ENCODE measurements at regions not wholly inside any gene's neighbourhood (a gene's known extent, or its start where the extent isn't known, plus 50 kb on each side); places are given as distances from the start of the nearest gene placed in this dataset.

DNA sequence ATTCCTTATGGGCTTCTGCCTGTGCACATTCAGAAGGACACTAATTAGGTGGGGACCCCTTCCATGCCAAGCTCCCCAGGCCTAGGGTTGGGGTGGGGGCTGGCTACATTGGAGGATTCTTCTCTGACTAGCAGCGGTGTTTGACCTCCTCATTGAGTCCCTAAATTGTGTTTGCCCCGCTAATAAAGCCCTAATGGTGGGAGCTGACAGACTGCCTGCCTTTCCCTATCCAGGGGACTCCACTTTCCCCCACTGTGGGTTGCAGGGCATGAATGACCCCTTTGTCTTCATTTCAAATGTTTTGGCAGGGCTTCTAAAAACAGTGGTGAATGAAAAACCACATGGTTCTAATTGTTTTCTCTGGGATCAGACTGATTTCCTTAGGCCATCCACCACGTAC is 476.8 kb upstream of the CDH11 start:
- Histone ChIP-seq H4K91ac (replicated peaks; ENCODE audit: insufficient read length, low read length) (no peak overlapping the region), H4K20me1 (replicated peaks in 1 of 2; ENCODE audit: control insufficient read depth in 1 of 2, insufficient read depth in 2 of 2, low read length in 2 of 2) (no peaks in the 10 kb centered on the region), H4K5ac (ENCODE audit: insufficient read length, low read depth, low read length) (no peak overlapping the region), H4K8ac (ENCODE audit: extremely low read depth, insufficient read depth, low read length) (no peak overlapping the region), H2BK20ac (ENCODE audit: low read length) (no peak overlapping the region), H3K4me2 (ENCODE audit: insufficient read depth in 1 of 2, low read depth in 2 of 2, low read length in 2 of 2) (no peak overlapping the region), H2BK120ac (replicated peaks; ENCODE audit: low read depth, low read length) (no peak overlapping the region), H3K18ac (ENCODE audit: extremely low read depth, low read length) (no peak overlapping the region), H3K27me3 (replicated peaks in 1 of 4; ENCODE audit: control insufficient read depth in 3 of 4, extremely low read depth in 1 of 4, insufficient read depth in 3 of 4, low read length in 3 of 4) (no peaks in the 10 kb centered on the region), H2BK5ac (ENCODE audit: low read depth, low read length) (no peak overlapping the region), H3K9me3 (ENCODE audit: insufficient read depth in 2 of 2, low read depth in 1 of 2, low read length in 1 of 2) (no peaks in the 10 kb centered on the region), H3K14ac (ENCODE audit: insufficient read length) (no peak overlapping the region), H3K9ac (replicated peaks in 1 of 4; ENCODE audit: extremely low read depth in 1 of 4, low read depth in 3 of 4, low read length in 3 of 4) (no peak overlapping the region), H3K4ac (replicated peaks; ENCODE audit: insufficient read length, low read depth, low read length) (no peak overlapping the region), H2AK5ac (ENCODE audit: low read depth, low read length) (no peak overlapping the region), H3K56ac (replicated peaks; ENCODE audit: insufficient read length, low read depth, low read length) (no peak overlapping the region), H2BK12ac (ENCODE audit: low read depth, low read length) (no peak overlapping the region), H3K4me3 (ENCODE audit: extremely low read depth in 1 of 4, insufficient read depth in 2 of 4, low read depth in 3 of 4, low read length in 4 of 4) (no peak overlapping the region), H2AFZ (ENCODE audit: low read length) (no peak overlapping the region), H2BK15ac (ENCODE audit: low read length) (no peak overlapping the region), H3K79me2 (ENCODE audit: control insufficient read depth in 1 of 2, insufficient read depth in 2 of 2, low read length in 2 of 2) (no peaks in the 10 kb centered on the region), H3K4me1 (replicated peaks in 1 of 4; ENCODE audit: control insufficient read depth in 3 of 4, insufficient read depth in 4 of 4, low read length in 3 of 4) (no peaks in the 10 kb centered on the region), H3K27ac (ENCODE audit: low read depth, low read length) (no peak overlapping the region), H3K23ac (ENCODE audit: insufficient read length) (no peak overlapping the region), H3K36me3 (ENCODE audit: control insufficient read depth in 2 of 4, insufficient read depth in 4 of 4, low read length in 3 of 4) (no peaks in the 10 kb centered on the region), H3K79me1 (ENCODE audit: low read depth, low read length) (no peaks in the 10 kb centered on the region), H3K23me2 (ENCODE audit: low read depth, low read length) (no peaks in the 10 kb centered on the region)
- 84% methylated on average over 3 of the region's 3 CpGs; no CpG with 5 or more reads in 1 of the 2 experiments for WGBS, 2 experiments (ENCODE audit: extremely low coverage in 1 of 2, insufficient coverage in 1 of 2, insufficient read length in 1 of 2, insufficient replicate concordance in 2 of 2, low coverage in 1 of 2, low lambda C conversion rate in 2 of 2, missing lambda C conversion rate in 1 of 2)
- DNase-seq (ENCODE audit: low read depth in 1 of 2, low spot score in 2 of 2) = no peak
- ChIA-PET POLR2A (ENCODE audit: partially characterized antibody) (no interaction called here), CTCF (ENCODE audit: partially characterized antibody) (interaction anchor here (0.6 to 1.3 kb wide), 2 partner anchors 10 to 23 kb away, joined by 3 read pairs; no protein-coding TSS in a partner anchor)
- FAIRE-seq = no peak
- TF ChIP-seq TCF12 (IDR thresholded peaks at IDR 0.05; ENCODE audit: low read depth, low read length) (no peak), GTF2F1 (IDR thresholded peaks at IDR 0.05; ENCODE audit: borderline replicate concordance, low read depth, low read length) (no peak), HDAC2 (IDR thresholded peaks at IDR 0.05; ENCODE audit: borderline replicate concordance in 1 of 2, low read depth in 2 of 2, low read length in 2 of 2) (no peak), KDM4A (IDR thresholded peaks at IDR 0.05; ENCODE audit: low read depth, low read length, severe bottlenecking) (no peak), PHF8 (conservative IDR thresholded peaks at IDR 0.05; ENCODE audit: low read depth, low read length) (no peak), SUZ12 (IDR thresholded peaks at IDR 0.05; ENCODE audit: low read length) (no peak), POLR2AphosphoS5 (IDR thresholded peaks at IDR 0.05; ENCODE audit: low read depth, low read length) (no peak), BCL11A (IDR thresholded peaks at IDR 0.05; ENCODE audit: low read depth in 2 of 2, low read length in 2 of 2) (no peak), SRF (IDR thresholded peaks at IDR 0.05; ENCODE audit: low read depth, low read length) (no peak), JUND (IDR thresholded peaks at IDR 0.05; ENCODE audit: low read length) (no peak), TAF7 (optimal IDR thresholded peaks at IDR 0.05; ENCODE audit: borderline replicate concordance, low read depth, low read length) (no peak), SIN3A (conservative IDR thresholded peaks at IDR 0.05 in 1 of 2, IDR thresholded peaks at IDR 0.05 in 1 of 2; ENCODE audit: low read depth in 1 of 2, low read length in 2 of 2) (no peak)

All from H1 (cell line).